Cerebellar cortex (tissue), 1 donor: ENCODE measurements at regions not wholly inside any gene's neighbourhood (a gene's known extent, or its start where the extent isn't known, plus 50 kb on each side); places are given as distances from the start of the nearest gene placed in this dataset.

ENCODE experiments used
- DNase-seq: peaks from one replicate; pipeline ENCODE4 v3.0.0-alpha.2; 2015; ENCODE audit warnings: low spot score

DNA sequence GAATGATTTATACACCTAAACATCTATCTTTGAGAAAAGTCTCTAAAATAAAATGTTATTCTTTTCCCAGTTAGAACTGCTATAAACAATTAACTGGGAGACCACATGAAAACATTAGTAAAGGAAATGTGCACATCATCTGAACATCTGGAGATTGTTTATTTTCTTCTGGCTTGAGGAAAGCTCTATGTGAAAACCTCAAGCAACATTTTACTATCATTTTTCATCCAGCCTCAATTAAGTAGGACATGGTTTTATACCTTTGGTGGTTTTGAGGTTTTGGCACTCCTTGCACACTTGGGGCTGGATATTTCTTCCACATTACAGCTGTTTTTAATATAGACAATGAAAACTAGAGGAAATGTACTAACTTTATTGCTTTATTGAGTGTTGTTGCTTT lies 609.5 kb upstream of the SLC8A1 start:
- no peak for DNase-seq

- no peak for DNase-seq
Observed at GRCh38 chr2:41062336-41062735, 610.4 kb upstream of the SLC8A1 start.

DNA sequence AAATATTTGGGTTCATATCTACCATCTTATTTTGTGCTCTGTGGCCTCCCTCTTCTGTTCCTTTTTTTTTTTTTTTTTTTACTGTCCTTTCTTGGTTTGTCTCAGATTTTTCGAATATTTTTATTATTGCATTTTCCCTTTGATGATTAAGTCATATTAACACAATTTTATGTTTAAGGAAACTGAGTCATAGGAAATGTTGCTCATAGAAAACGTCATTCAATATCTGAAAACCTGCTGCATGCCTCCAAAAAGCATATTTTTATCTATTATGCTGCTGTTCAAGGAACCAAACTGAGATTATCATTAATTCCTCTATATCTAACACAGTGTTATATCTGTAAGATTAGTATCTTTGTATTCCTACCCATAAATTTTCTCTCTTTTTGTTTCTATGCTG lies 614.3 kb upstream of the SLC8A1 start:
- no peak for DNase-seq

GRCh38 chr2:41068740-41069139 lies 616.9 kb upstream of the SLC8A1 start:
- DNase-seq = no peak

- DNase-seq = no peak
Observed at GRCh38 chr2:41078341-41078740, 626.5 kb upstream of the SLC8A1 start.

DNA sequence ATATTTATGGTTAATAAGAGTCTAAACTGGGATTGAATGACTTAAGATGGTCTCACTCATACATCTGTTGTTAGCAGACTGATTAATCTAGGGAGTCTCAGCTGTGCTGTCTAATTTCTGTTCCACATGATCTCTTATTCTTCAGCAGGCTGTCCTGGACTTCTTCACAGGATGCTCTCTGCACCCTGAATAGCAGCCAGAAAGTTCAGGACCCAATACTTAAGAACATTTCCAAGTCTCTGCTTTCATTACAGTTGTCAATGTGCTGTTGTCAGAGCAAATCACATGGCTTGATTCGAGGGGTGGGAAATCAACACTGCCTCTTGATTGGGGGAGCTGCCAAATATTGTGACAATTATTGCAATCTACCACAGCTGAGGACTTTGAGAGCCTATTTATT lies 627.1 kb upstream of the SLC8A1 start:
- no peak for DNase-seq

DNA sequence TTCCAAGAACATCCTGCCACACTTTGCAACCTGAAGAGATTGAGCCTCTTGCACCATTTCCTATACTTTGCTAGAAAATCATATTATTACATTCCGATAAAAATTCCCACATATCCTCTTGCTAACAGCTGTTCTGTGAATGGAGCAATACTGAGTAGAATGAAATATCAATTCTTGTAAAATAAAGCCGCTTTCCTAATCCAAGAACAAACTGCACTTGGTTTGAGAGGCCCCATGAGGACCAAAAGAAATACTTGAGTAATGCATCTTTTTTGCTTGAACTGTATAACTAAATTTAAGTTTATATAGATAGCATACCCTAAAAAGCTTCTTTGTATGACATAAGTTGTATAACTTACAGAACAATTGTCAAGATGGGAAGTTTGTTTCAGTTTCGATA lies 632.4 kb upstream of the SLC8A1 start:
- DNase-seq = no peak

GRCh38 chr2:41087946-41088345 lies 636.1 kb upstream of the SLC8A1 start:
- no peak for DNase-seq

DNA sequence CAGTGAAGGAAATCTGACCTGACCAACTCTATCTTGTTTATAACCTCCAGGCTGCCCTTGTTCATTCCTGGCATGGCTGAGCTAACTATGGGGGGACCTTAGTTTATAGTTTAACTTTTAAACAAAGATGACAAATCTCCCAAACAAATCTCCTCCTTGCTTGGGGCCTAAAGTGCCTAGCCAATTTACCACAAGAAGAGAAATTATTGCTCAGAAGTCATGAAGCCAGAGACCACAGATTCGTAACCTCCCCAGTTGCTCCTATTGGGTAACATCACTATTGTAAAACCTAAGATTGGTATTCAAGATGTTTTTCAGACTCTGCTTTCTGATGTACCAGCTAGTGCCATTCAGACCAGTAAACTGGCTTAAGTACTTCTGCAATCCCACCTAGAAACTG lies 649.4 kb upstream of the SLC8A1 start:
- DNase-seq = no peak

- DNase-seq = no peak
Observed at GRCh38 chr2:41109744-41110143, 657.9 kb upstream of the SLC8A1 start.

- no peak for DNase-seq
Observed at GRCh38 chr2:41111836-41112627, 660.1 kb upstream of the SLC8A1 start.

GRCh38 chr2:41116106-41116797 lies 664.4 kb upstream of the SLC8A1 start:
- no peak for DNase-seq

GRCh38 chr2:41119489-41119888 lies 667.6 kb upstream of the SLC8A1 start:
- DNase-seq = no peak

DNA sequence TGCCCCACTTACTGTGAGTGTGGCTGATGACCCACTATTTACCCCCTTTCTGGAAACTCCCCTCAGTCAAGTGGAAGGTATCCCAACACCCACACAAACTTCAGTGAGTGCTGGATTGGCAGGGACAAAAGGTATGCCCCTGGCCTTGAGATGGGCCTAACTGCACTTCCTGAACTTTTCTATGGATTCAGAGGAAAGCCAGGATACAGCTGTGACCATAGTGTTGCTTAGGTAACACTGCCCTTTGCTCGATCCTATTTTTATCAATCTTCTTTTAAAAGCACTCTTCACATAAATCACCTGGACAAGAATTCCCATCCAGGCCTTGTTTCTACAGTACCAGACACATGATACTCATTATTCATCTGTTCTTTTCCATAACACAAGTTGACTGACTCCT lies 671.5 kb upstream of the SLC8A1 start:
- no peak for DNase-seq

- no peak for DNase-seq
Observed at GRCh38 chr2:41127351-41127750, 675.5 kb upstream of the SLC8A1 start.

DNA sequence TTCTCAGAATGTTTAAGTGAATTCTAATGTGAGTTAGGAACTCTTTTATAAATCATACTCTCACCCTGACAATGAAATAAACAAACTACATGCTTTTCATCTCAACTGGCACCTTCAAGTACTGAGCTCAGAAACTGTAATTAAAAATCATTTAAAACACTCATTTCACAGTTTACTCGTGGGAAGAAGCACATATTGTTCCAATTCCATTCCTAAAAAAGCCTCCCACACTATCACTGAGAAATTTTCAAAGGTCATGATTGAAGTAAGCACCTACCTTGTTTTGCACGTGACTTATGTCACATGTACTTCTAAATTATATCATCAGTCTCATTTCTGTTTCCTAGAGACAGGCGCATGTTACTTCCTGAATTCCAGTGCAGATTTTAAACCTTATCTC lies 678.1 kb upstream of the SLC8A1 start:
- DNase-seq = no peak

- no peak for DNase-seq
Observed at GRCh38 chr2:41137031-41137430, 685.1 kb upstream of the SLC8A1 start.

- no peak for DNase-seq
Observed at GRCh38 chr2:41141146-41141791, 689.4 kb upstream of the SLC8A1 start.

GRCh38 chr2:41142478-41142877 lies 690.6 kb upstream of the SLC8A1 start:
- DNase-seq = no peak

DNA sequence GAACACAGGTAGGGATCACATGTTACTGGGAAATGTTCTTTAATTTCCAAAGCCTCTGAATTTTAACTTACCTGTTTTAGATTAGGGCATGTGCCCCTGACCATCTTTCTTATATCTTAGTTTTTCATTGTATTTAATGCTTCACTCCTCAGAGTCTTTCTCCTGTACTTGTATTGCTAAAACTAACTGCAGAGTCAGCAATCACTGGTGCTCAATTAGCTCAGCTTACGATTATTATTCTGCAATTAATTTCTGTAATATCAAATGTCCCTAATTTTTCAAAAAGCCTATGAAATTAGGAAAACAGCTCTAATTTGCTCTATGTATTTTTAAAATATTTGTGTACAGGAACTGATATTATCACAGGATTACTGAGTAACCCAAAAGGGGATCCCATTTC lies 693.2 kb upstream of the SLC8A1 start:
- no peak for DNase-seq

GRCh38 chr2:41149054-41149453 lies 697.2 kb upstream of the SLC8A1 start:
- no peak for DNase-seq

DNA sequence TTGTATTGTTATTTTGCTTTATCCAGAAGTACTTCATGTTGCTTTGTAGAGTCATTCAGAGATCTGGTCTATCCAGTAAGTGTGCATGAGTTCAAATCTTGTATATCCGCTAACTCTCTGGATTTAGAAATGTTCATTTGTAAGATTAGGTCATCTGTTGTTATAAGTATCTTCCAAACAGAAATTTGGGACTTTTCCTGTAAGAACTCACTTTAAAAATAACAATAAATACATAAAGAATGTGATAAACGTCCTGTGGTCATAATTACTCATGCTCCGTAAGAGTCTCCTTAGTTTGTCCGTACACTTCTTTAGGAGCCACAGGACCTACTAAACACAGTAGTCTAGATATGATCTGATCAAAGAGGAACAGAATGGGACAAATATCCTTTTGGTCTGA lies 699.9 kb upstream of the SLC8A1 start:
- DNase-seq = no peak

- no peak for DNase-seq
Observed at GRCh38 chr2:41152318-41152717, 700.4 kb upstream of the SLC8A1 start.
